ENCODE measurements at regions not wholly inside any gene's neighbourhood (a gene's known extent, or its start where the extent isn't known, plus 50 kb on each side); places are given as distances from the start of the nearest gene placed in this dataset.

GRCh38 chr6:144647406-144647964, 362.4 kb downstream of the UTRN start:
- Histone ChIP-seq H2BK20ac (ENCODE audit: low read depth, low read length, poor library complexity, severe bottlenecking) (no peak overlapping the region), H3K4me1 (ENCODE audit: insufficient read depth, low read length) (peaks cover 7% of the 10 kb centered on the region), H2AK5ac (ENCODE audit: insufficient read length, low read length) (no peak overlapping the region), H2BK15ac (ENCODE audit: low read depth, low read length) (no peak overlapping the region), H4K20me1 (ENCODE audit: control insufficient read depth, insufficient read depth, insufficient read length) (no peaks in the 10 kb centered on the region), H3K9ac (ENCODE audit: extremely low read depth, insufficient read length, low read length) (no peak overlapping the region), H3K23me2 (ENCODE audit: insufficient read length, low read depth, low read length, poor library complexity, severe bottlenecking) (no peaks in the 10 kb centered on the region), H3K27me3 (ENCODE audit: insufficient read depth, low read length) (no peaks in the 10 kb centered on the region), H2BK12ac (ENCODE audit: insufficient read length, low read depth, low read length) (no peak overlapping the region), H4K5ac (ENCODE audit: insufficient read length, low read depth, low read length) (no peak overlapping the region), H4K8ac (replicated peaks; ENCODE audit: insufficient read length, low read depth, low read length) (no peak overlapping the region), H2BK5ac (ENCODE audit: insufficient read length, low read length) (no peak overlapping the region), H3K23ac (ENCODE audit: insufficient read length, low read depth, low read length) (no peak overlapping the region), H4K91ac (ENCODE audit: insufficient read length, low read depth, low read length) (no peak overlapping the region), H3T11ph (ENCODE audit: low read length) (no peak overlapping the region), H3K56ac (ENCODE audit: insufficient read length, low read depth, low read length) (no peak overlapping the region), H2BK120ac (ENCODE audit: low read depth, low read length, poor library complexity, severe bottlenecking) (no peak overlapping the region), H2AFZ (ENCODE audit: low read length) (no peak overlapping the region), H3K4me2 (ENCODE audit: insufficient read depth, insufficient read length, low read length) (no peak overlapping the region), H3K9me3 (ENCODE audit: control insufficient read depth, low read depth, low read length) (no peaks in the 10 kb centered on the region), H3K14ac (ENCODE audit: insufficient read depth, low read length) (no peak overlapping the region), H3K18ac (ENCODE audit: insufficient read length, low read depth, low read length) (no peak overlapping the region), H3K79me1 (ENCODE audit: insufficient read depth, low read depth, low read length, poor library complexity, severe bottlenecking) (no peaks in the 10 kb centered on the region), H3K27ac (ENCODE audit: insufficient read length, low read depth, low read length) (no peak overlapping the region), H3K79me2 (ENCODE audit: insufficient read depth, low read length) (no peaks in the 10 kb centered on the region), H3K4ac (ENCODE audit: low read depth, low read length) (no peak overlapping the region)
- Mint-ChIP-seq H3K27me3 (ENCODE audit: low read depth) (no peaks in the 10 kb centered on the region), H3K36me3 (ENCODE audit: insufficient read depth in 1 of 3, low read depth in 3 of 3) (peaks cover 2 to 6% (median 3%) of the 10 kb centered on the region in 3 experiments; a peak in 5 of 7 replicates), H3K9me3 (no peaks in the 10 kb centered on the region; a peak in 1 of 5 replicates), H3K27ac (peak overlapping the region; percentile 90 to 99 (median 99)), H3K4me1 (peaks cover 62 to 67% of the 10 kb centered on the region in 2 experiments), H3K4me3 (no peak overlapping the region)
- no peak for DNase-seq
- no peak for TF ChIP-seq CTCF (conservative IDR thresholded peaks at IDR 0.05)
- no CpG with 5 or more reads among the region's 6 CpGs for WGBS (ENCODE audit: extremely low coverage, insufficient read length, low lambda C conversion rate)

All from H9 (cell line).